ENCODE measurements at regions not wholly inside any gene's neighbourhood (a gene's known extent, or its start where the extent isn't known, plus 50 kb on each side); places are given as distances from the start of the nearest gene placed in this dataset.

- TF ChIP-seq CTCF (IDR thresholded peaks at IDR 0.05; ENCODE audit: low read length) (no peak), EZH2 (optimal IDR thresholded peaks at IDR 0.05; ENCODE audit: low read depth, low read length) (no peak)
Measured at GRCh38 chr4:151979819-151980218, 219.0 kb upstream of the GATB start.
